Parathyroid adenoma (tissue), 2 donors: ENCODE measurements at regions not wholly inside any gene's neighbourhood (a gene's known extent, or its start where the extent isn't known, plus 50 kb on each side); places are given as distances from the start of the nearest gene placed in this dataset.
"Not testable (repeated sequence)": the region's sequence is repeated elsewhere in the genome, so short reads cannot be mapped to it uniquely, and the experiment has no call there.

Experiments
- H2AFZ ChIP-seq: fragments of 300-600 bp; sonication (generic); one replicate; pipeline ENCODE4 v1.7.0; 2017; ENCODE audit warnings: antibody characterized with exemption, mild to moderate bottlenecking
- H3K27ac ChIP-seq: fragments of 300-600 bp; sonication (generic); one replicate; pipeline ENCODE4 v1.7.0; 2017
- H3K27me3 ChIP-seq: fragments of 300-600 bp; sonication (generic); one replicate; pipeline ENCODE4 v1.7.0; 2017; ENCODE audit warnings: low read length; ENCODE audit not compliant: control insufficient read depth, insufficient read depth
- H3K36me3 ChIP-seq: fragments of 300-600 bp; sonication (generic); one replicate; pipeline ENCODE4 v1.7.0; 2017; ENCODE audit warnings: low read length; ENCODE audit not compliant: control insufficient read depth, insufficient read depth
- H3K4me1 ChIP-seq: fragments of 300-600 bp; sonication (generic); one replicate; pipeline ENCODE4 v1.7.0; 2017; ENCODE audit warnings: control low read depth
- H3K4me2 ChIP-seq: fragments of 300-600 bp; sonication (generic); one replicate; pipeline ENCODE4 v1.7.0; 2017; ENCODE audit warnings: low read length
- H3K4me3 ChIP-seq: fragments of 300-600 bp; sonication (generic); one replicate; pipeline ENCODE4 v1.7.0; 2017; ENCODE audit warnings: low read depth, low read length
- H3K79me2 ChIP-seq: fragments of 300-600 bp; sonication (generic); one replicate; pipeline ENCODE4 v1.7.0; 2017; ENCODE audit warnings: control low read depth
- H3K9ac ChIP-seq: fragments of 300-600 bp; sonication (generic); one replicate; pipeline ENCODE4 v1.7.0; 2017; ENCODE audit warnings: mild to moderate bottlenecking
- H3K9me3 ChIP-seq: fragments of 300-600 bp; sonication (generic); one replicate; pipeline ENCODE4 v1.7.0; 2017; ENCODE audit warnings: low read length; ENCODE audit not compliant: control insufficient read depth
- TF ChIP-seq, protein P1 (sequence below): fragments of 300-600 bp; sonication (generic); IDR thresholded peaks from one replicate; pipeline ENCODE4 v1.7.0; 2017; ENCODE audit warnings: antibody characterized with exemption, mild to moderate bottlenecking
- donor health status: primary hyperparathyroidism.

DNA sequence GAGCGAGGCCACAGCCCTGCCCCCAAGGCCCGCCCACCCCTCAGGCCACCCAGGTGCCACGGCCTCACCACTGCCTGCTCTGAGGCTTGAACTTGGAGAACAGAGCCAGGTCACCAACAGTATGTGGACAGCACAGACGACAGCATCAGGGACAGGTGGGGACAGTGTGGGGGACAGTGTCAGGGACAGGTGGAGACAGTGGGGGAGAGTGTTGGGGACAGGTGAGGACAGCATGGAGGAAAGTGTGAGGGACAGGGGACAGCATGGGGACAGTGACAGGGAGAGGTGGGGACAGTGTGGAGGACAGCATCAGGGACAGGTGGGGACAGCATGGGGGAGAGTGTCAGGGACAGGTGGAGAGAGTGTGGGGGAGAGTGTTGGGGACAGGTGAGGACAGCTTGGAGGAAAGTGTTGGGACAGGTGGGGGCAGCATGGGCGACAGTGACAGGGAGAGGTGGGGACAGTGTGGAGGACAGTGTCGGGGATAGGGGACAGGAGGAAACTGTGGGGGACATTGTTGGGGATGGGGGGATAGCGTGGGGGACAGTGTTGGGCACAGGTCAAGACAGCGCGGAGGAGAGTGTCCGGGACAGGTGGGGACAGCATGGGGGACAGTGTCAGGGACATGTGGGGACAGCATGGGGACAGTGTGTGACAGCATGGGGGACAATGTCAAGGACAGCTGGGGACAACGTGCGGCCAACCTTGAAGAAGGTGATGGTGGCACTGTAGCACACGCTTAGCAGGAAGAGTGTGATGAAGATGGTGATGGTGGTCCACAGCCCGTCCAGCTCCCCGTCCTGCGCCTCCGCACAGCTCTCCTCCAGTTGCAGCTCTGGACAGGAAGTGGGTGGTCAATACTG lies 114.9 kb downstream of the TMEM121 start:
- no peak overlapping the region for H3K9ac ChIP-seq
- H3K4me3 ChIP-seq, result no peak overlapping the region
- H3K36me3 ChIP-seq, result no peaks in the 10 kb centered on the region
- H3K4me1 ChIP-seq, result no peaks in the 10 kb centered on the region
- no peaks in the 10 kb centered on the region for H3K79me2 ChIP-seq
- H3K27ac ChIP-seq, result no peak overlapping the region
- H3K9me3 ChIP-seq, result no peaks in the 10 kb centered on the region
- no peak overlapping the region for H2AFZ ChIP-seq
- no peaks in the 10 kb centered on the region for H3K27me3 ChIP-seq
- TF ChIP-seq, protein P1, sequence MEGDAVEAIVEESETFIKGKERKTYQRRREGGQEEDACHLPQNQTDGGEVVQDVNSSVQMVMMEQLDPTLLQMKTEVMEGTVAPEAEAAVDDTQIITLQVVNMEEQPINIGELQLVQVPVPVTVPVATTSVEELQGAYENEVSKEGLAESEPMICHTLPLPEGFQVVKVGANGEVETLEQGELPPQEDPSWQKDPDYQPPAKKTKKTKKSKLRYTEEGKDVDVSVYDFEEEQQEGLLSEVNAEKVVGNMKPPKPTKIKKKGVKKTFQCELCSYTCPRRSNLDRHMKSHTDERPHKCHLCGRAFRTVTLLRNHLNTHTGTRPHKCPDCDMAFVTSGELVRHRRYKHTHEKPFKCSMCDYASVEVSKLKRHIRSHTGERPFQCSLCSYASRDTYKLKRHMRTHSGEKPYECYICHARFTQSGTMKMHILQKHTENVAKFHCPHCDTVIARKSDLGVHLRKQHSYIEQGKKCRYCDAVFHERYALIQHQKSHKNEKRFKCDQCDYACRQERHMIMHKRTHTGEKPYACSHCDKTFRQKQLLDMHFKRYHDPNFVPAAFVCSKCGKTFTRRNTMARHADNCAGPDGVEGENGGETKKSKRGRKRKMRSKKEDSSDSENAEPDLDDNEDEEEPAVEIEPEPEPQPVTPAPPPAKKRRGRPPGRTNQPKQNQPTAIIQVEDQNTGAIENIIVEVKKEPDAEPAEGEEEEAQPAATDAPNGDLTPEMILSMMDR, result no peak
- H3K4me2 ChIP-seq, result no peak overlapping the region

DNA sequence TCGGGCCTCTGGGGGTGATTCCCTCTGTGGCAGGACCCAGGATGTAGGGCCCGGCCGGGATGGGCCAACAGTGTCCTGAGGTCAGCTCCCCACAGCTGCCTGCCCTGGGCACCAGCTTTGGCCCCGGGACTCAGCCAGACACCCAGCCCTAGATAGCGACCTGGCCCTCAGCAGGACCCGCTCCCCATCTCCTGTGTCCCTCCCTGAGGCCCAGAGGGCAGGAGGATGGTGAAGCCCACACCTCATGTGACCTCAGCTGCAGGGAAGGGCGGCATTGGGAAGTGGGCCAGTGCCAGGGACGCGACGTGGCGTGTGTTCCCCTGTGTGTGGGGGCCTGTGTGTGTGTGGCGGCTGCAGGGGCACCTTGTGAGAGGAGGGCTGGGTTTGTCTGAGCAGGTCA lies 115.6 kb downstream of the TMEM121 start:
- not testable (repeated sequence) for H3K27ac ChIP-seq, H3K9me3 ChIP-seq, H2AFZ ChIP-seq, H3K9ac ChIP-seq, H3K4me3 ChIP-seq, H3K27me3 ChIP-seq, H3K79me2 ChIP-seq, H3K4me1 ChIP-seq, H3K4me2 ChIP-seq, H3K36me3 ChIP-seq

DNA sequence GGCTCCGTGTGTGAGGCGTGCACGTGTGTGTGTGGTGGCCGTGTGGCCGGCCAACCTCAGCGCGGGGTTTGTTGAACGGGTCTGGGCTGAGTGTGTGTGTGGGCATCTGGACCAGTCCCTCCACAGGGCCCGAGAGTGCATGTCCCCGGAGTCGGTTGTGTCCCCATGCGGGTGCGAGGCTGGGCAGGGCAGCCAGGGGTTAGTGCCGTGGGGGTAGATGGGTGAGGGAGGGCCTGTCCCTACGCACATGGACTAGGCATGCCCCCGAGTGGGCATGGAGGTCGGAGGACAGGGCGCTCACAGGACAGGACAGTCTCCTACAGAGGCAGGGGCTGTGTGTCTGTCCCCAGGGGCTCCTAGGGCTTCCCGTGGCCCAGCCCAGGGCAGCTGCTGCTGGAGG lies 116.1 kb downstream of the TMEM121 start:
- not testable (repeated sequence) for H3K79me2 ChIP-seq, H3K27ac ChIP-seq, H3K9ac ChIP-seq, H3K4me3 ChIP-seq, H3K27me3 ChIP-seq, H3K4me2 ChIP-seq, H3K4me1 ChIP-seq, H2AFZ ChIP-seq, H3K9me3 ChIP-seq, H3K36me3 ChIP-seq

DNA sequence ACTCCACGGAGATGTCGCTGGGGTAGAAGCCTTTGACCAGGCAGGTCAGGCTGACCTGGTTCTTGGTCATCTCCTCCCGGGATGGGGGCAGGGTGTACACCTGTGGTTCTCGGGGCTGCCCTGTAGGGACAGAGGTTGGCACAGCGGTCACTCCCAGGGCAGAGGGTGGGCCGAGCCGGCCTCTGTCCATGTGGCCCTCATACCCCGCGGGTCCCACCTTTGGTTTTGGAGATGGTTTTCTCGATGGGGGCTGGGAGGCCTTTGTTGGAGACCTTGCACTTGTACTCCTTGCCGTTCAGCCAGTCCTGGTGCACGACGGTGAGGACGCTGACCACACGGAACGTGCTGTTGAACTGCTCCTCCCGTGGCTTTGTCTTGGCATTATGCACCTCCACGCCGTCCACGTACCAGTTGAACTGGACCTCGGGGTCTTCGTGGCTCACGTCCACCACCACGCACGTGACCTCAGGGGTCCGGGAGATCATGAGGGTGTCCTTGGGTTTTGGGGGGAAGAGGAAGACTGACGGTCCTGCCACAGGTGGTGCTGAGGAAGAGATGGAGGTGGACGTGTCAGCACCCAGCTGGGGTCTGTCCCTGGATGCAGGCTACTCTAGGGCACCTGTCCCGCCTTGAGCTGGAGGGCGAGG lies 117.1 kb downstream of the TMEM121 start:
- H3K79me2 ChIP-seq, H3K27ac ChIP-seq, H2AFZ ChIP-seq, H3K4me1 ChIP-seq, H3K9ac ChIP-seq, H3K4me3 ChIP-seq, H3K27me3 ChIP-seq, H3K9me3 ChIP-seq, H3K4me2 ChIP-seq, H3K36me3 ChIP-seq: not testable (repeated sequence)

DNA sequence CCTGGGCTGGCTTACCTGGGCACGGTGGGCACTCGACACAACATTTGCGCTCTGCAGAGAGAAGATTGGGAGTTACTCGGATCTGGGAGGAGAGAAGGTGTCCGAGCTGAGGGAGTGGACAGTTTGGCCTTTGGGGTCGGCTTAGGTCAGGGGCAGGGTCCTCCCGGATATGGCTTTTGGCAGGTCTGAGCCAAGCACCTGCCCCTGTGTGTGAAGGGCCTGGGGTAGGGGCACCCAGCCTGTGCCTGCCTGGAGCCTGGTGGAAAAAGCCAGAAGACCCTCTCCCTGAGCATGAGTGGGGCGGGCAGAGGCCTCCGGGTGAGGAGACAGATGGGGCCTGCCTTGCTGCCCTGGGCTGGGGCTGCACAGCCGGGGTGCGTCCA lies 117.7 kb downstream of the TMEM121 start:
- not testable (repeated sequence) for H3K9ac ChIP-seq, H3K4me2 ChIP-seq, H3K4me1 ChIP-seq, H3K9me3 ChIP-seq, H3K27ac ChIP-seq, H2AFZ ChIP-seq, H3K4me3 ChIP-seq, H3K79me2 ChIP-seq, H3K36me3 ChIP-seq, H3K27me3 ChIP-seq

DNA sequence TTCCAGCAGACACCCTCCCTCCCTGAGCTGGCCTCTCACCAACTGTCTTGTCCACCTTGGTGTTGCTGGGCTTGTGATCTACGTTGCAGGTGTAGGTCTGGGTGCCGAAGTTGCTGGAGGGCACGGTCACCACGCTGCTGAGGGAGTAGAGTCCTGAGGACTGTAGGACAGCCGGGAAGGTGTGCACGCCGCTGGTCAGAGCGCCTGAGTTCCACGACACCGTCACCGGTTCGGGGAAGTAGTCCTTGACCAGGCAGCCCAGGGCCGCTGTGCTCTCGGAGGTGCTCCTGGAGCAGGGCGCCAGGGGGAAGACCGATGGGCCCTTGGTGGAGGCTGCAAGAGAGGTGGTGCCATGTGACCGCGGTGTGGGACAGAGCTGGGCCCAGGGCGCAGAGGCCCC lies 118.1 kb downstream of the TMEM121 start:
- H3K79me2 ChIP-seq, H3K4me3 ChIP-seq, H3K27ac ChIP-seq, H3K9ac ChIP-seq, H3K4me1 ChIP-seq, H3K4me2 ChIP-seq, H3K27me3 ChIP-seq, H3K9me3 ChIP-seq, H2AFZ ChIP-seq, H3K36me3 ChIP-seq: not testable (repeated sequence)

DNA sequence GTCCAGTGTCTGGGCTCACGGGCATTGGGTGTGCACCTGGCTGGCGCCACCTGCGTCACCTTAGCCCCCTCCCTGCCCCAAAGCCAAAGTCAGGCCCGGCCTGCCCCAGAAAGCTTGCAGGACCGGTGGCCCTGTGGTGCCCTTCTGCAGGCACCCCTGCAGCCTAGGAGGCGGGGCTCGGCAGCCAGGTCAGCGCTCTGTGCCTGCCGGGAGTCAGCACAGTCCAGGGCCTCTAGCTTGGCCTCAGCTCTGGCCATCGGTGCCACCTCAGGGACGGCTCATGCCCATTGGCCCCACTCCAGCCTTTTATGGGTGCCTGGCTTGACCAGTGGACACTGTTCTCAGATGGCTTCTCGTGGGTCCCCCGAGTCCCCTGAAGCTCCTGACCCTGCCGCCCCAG lies 118.5 kb downstream of the TMEM121 start:
- not testable (repeated sequence) for H3K4me2 ChIP-seq, H3K27me3 ChIP-seq, H3K4me1 ChIP-seq, H3K9ac ChIP-seq, H3K9me3 ChIP-seq, H3K79me2 ChIP-seq, H2AFZ ChIP-seq, H3K4me3 ChIP-seq, H3K36me3 ChIP-seq, H3K27ac ChIP-seq

DNA sequence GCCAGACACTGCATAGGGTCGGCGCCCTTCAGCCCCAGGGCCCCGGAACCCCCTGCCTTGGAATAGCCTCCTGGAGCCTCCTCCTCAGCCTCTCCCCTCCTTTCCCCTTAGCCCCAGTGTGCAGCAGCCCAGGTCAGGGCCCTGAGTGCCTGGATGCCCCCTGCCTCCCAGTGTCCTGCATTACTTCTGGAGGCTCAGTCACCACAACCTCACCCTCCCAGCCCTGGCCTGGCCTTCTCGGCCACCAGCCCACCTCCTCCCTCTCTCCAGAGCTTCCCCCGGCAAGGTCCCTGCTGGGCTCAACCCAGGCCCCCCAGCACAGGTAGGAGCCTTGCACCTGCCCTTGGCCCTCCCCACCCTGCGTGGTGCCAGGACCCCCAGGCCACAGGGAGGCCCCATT lies 119.0 kb downstream of the TMEM121 start:
- H3K4me1 ChIP-seq, H3K27me3 ChIP-seq, H3K4me2 ChIP-seq, H3K9me3 ChIP-seq, H3K4me3 ChIP-seq, H3K27ac ChIP-seq, H3K36me3 ChIP-seq, H3K79me2 ChIP-seq, H3K9ac ChIP-seq, H2AFZ ChIP-seq: not testable (repeated sequence)
